ENCODE measurements at regions not wholly inside any gene's neighbourhood (a gene's known extent, or its start where the extent isn't known, plus 50 kb on each side); places are given as distances from the start of the nearest gene placed in this dataset.

DNA sequence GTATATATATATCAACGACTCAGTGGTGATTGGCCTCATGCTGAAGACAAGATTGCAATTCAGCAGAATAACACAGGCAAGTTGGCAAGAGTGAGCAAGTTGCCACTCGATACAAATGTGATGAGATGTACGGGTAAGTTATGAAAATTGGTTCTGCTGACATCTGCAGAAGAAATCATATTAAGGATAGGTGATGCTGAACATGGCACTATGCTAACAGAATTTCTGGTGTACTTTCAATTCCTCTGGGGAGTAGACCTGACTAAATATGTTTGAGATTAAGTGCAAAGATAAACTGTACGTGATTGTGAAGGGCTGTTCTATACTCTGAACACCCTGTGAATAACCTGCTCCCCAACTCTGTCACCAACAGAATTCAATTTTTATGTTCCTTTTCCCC lies 758.2 kb downstream of the TBC1D32 start:
- Histone ChIP-seq H2BK15ac (ENCODE audit: low read depth, low read length) (no peak overlapping the region), H3K36me3 (ENCODE audit: control insufficient read depth, insufficient read depth, low read length) (no peaks in the 10 kb centered on the region), H3K23ac (ENCODE audit: low read depth, low read length) (no peak overlapping the region), H3K27ac (ENCODE audit: insufficient read depth, low read length) (no peak overlapping the region), H3K9me3 (ENCODE audit: control insufficient read depth, insufficient read depth, low read length) (peaks cover 2% of the 10 kb centered on the region; the same call in 1 of the 2 replicates), H4K91ac (ENCODE audit: insufficient read depth, low read depth, low read length) (no peak overlapping the region), H4K20me1 (ENCODE audit: insufficient read depth, low read length) (no peaks in the 10 kb centered on the region), H2AFZ (replicated peaks; ENCODE audit: low read length, poor library complexity) (no peak overlapping the region), H3K9ac (ENCODE audit: low read depth, low read length) (no peak overlapping the region), H3K9me1 (ENCODE audit: insufficient read depth, low read length) (no peaks in the 10 kb centered on the region), H3K4ac (ENCODE audit: low read depth, low read length) (no peak overlapping the region), H4K5ac (ENCODE audit: low read depth, low read length) (no peak overlapping the region), H3K4me1 (ENCODE audit: control insufficient read depth, insufficient read depth, low read length) (no peaks in the 10 kb centered on the region), H3K4me2 (ENCODE audit: low read depth, low read length) (no peak overlapping the region), H3K27me3 (ENCODE audit: control insufficient read depth, insufficient read depth, low read length) (no peaks in the 10 kb centered on the region), H4K8ac (ENCODE audit: low read depth in 2 of 2, low read length in 2 of 2) (no peak overlapping the region), H2BK20ac (ENCODE audit: low read depth, low read length) (no peak overlapping the region), H2AK5ac (ENCODE audit: low read depth, low read length) (no peak overlapping the region), H3K14ac (replicated peaks; ENCODE audit: low read depth, low read length) (no peak overlapping the region), H3K4me3 (ENCODE audit: insufficient read depth, low read depth, low read length) (no peak overlapping the region), H2AK9ac (replicated peaks; ENCODE audit: low read depth, low read length, poor library complexity) (no peak overlapping the region), H3K56ac (ENCODE audit: extremely low read depth, insufficient read depth, low read length) (no peak overlapping the region), H3K79me1 (ENCODE audit: low read depth in 1 of 2, low read length in 2 of 2) (no peaks in the 10 kb centered on the region), H3K18ac (ENCODE audit: low read depth, low read length) (no peak overlapping the region), H2BK5ac (ENCODE audit: low read depth, low read length, poor library complexity, severe bottlenecking) (no peak overlapping the region), H2BK120ac (ENCODE audit: low read depth, low read length) (no peak overlapping the region)
- ChIA-PET CTCF (no interaction called here), POLR2A (ENCODE audit: unreplicated experiment) (no interaction called here)
- intact Hi-C loops (cut with micrococcal nuclease), result no loop called here
- DNase-seq (no peak), ATAC-seq (ENCODE audit: low read depth) (no peak)
- TF ChIP-seq CEBPB (IDR thresholded peaks at IDR 0.05; ENCODE audit: low read depth, low read length), result no peak
- TF ChIP-seq MXI1 (IDR thresholded peaks at IDR 0.05; ENCODE audit: borderline replicate concordance, low read depth, low read length), result no peak
- no peak for TF ChIP-seq FOS (IDR thresholded peaks at IDR 0.05; ENCODE audit: low read depth, low read length)
- TF ChIP-seq NFE2L2 (IDR thresholded peaks at IDR 0.05; ENCODE audit: low read depth, low read length), result no peak
- no peak for TF ChIP-seq RFX5 (IDR thresholded peaks at IDR 0.05; ENCODE audit: low read depth, low read length)
- TF ChIP-seq POLR2A (IDR thresholded peaks at IDR 0.05; ENCODE audit: low read depth, low read length), result no peak
- no peak for TF ChIP-seq RCOR1 (IDR thresholded peaks at IDR 0.05; ENCODE audit: insufficient replicate concordance, low read length)
- TF ChIP-seq MAFK (IDR thresholded peaks at IDR 0.05; ENCODE audit: low read depth, low read length), result no peak
- in situ Hi-C loops (cut with MboI; ENCODE audit: low sequenced_read_pairs), result no loop called here
- no TSS peak for BruUV-seq (replicated peaks)
- dilution Hi-C loops (cut with HindIII; ENCODE audit: low sequenced_read_pairs, unreplicated experiment), result no loop called here
- 63% methylated on average over 2 of the region's 4 CpGs; no CpG with 5 or more reads in 1 of the 2 experiments for WGBS, 2 experiments (ENCODE audit: extremely low coverage in 2 of 2, insufficient read length in 1 of 2)

All from IMR-90 (cell line).